GM12873 (cell line): ENCODE measurements at regions not wholly inside any gene's neighbourhood (a gene's known extent, or its start where the extent isn't known, plus 50 kb on each side); places are given as distances from the start of the nearest gene placed in this dataset.

ENCODE experiments used
- CTCF ChIP-seq: IDR thresholded peaks from 2 replicates; pipeline ENCODE4 v1.5.1; 2012; ENCODE audit warnings: low read depth, mild to moderate bottlenecking, moderate library complexity, low read length, control low read depth; ENCODE audit not compliant: insufficient read depth; ENCODE audit errors: missing control alignments

GRCh38 chr2:57674743-57675142 lies 371.9 kb upstream of the VRK2 start:
- TF ChIP-seq CTCF, result no peak

- no peak for TF ChIP-seq CTCF
These were observed 369.3 kb upstream of the VRK2 start for GRCh38 chr2:57677296-57677695.

GRCh38 chr2:57681650-57682049 lies 365.0 kb upstream of the VRK2 start:
- no peak for TF ChIP-seq CTCF

- no peak for TF ChIP-seq CTCF
These were observed 361.6 kb upstream of the VRK2 start for GRCh38 chr2:57685032-57685431.

- no peak for TF ChIP-seq CTCF
These were observed 354.2 kb upstream of the VRK2 start for GRCh38 chr2:57692395-57692794.

- TF ChIP-seq CTCF, result no peak
These were observed 353.4 kb upstream of the VRK2 start for GRCh38 chr2:57693177-57693576.

- no peak for TF ChIP-seq CTCF
These were observed 352.6 kb upstream of the VRK2 start for GRCh38 chr2:57693965-57694364.
